HG03342 (cell line): ENCODE measurements at regions not wholly inside any gene's neighbourhood (a gene's known extent, or its start where the extent isn't known, plus 50 kb on each side); places are given as distances from the start of the nearest gene placed in this dataset.
"Not testable (repeated sequence)": the region's sequence is repeated elsewhere in the genome, so short reads cannot be mapped to it uniquely, and the experiment has no call there.

ENCODE experiments used
- ATAC-seq: cut with Tn5 transposase; IDR thresholded peaks from one replicate; pipeline ENCODE4 v1.9.1; 2021; ENCODE audit warnings: mild to moderate bottlenecking, moderate library complexity; ENCODE audit not compliant: unreplicated experiment

DNA sequence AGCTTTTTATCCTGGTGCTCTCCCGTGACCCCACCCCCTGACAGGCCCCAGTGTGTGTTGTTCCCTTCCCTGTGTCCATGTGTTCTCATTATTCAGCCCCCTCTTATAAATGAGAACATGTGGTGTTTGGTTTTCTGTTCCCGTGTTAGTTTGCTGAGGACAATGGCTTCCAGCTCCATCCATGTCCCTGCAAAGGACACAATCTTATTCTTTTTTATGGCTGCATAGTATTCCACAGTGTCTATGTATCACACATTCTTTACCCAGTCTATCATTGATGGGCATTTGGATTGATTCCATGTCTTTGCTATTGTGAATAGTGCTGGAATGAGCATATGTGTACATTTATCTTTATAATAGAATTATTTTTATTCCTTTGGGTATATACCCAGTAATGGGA is 360.5 kb downstream of the GATA3 start:
- ATAC-seq = not testable (repeated sequence)

DNA sequence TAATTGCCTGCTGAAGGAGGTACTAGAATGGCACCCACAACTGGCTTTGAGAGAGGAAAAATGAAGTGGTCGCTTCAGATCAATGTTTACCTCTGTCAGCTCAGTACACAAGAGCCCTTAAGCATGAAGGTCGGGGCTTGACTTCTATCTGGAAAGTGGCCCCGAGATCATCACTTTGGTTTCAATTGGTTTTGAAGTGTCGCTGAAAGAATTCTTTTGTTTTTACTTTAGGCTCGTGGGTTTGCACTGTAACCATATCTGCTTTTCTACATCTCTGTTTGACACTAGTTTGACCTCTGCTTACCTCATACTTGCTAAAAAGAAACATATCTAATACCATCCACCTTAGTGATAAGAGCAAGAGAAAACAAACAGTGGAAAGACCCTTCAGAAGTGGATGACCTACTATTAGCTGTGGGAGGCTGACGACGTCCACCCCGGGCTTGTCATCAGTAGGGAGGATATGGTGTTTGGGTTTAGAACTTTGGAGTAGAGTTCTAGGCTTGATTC is 361.8 kb downstream of the GATA3 start:
- ATAC-seq = peak; percentile 75

DNA sequence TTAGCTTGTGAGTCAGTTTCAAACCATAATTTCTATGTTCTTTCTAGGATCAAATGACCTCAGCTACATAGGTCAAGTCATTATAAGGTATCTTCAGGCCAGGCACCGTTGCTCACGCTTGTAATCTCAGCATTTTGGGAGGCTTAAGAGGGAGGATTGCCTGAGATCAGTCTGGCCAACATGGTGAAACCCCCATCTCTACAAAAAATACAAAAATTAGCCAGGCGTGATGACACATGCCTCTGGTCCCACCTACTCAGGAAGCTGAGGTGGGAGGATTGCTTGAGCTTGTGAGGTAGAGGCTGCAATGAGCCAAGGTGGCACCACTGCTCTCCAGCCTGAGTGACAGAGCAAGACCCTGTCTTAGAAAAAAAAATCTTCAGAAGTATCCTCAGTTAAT is 362.3 kb downstream of the GATA3 start:
- ATAC-seq = peak; percentile 30

DNA sequence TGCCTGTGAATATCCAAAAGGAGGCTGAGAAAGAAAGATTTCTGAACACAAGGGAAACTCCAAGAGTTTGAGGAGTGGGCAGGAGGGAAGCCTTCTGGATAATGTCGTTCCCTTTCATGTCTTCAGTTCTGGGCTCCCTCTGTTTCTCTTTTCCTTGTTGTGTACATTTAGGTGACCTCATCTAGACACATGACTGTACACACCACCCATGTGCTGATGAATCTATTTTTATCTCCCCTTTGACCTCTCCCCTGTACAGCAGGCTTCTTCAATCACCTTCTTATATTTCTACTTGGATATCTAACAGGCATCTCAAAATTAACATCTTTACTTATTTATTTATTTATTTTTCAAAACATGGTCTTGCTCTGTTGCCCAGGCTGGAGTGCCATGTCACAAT is 363.1 kb downstream of the GATA3 start:
- no peak for ATAC-seq

DNA sequence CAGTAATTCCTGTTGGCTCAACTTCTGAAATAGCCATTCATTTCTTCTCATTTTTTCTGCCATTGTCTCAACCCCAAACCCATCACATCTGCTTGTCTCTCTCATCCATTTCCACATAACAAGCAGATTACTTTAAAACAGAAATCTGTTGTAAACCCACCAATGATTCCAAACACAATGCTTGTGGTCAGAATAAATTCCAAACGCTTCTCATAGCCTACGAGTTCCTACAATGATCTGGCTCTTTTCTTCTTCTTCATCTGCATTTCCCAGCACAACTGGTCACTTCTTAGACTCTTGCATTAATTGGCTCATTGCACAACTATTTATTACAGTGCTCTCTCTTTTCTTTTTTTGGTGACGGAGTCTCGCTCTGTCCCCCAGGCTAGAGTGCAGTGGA is 364.1 kb downstream of the GATA3 start:
- ATAC-seq = no peak

DNA sequence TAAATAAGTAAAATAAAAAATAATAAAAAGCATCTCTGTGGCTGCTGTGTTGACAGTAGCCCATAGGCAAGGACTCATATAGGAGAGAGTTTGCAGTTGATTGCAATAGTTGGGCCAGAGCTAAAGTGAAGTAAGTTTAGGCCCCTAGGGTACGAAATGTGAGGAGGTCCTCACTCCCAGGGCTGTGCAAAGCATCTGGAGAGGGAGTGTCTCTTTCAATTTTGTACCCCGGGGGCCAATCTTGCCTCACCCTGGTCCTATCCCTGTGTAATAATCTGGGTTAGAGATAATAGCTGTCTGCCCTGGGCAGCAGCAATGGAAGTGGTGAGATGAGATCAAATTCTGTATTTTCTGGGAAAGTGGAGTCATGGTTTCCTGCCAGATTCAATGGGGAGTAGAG is 365.7 kb downstream of the GATA3 start:
- ATAC-seq = no peak

DNA sequence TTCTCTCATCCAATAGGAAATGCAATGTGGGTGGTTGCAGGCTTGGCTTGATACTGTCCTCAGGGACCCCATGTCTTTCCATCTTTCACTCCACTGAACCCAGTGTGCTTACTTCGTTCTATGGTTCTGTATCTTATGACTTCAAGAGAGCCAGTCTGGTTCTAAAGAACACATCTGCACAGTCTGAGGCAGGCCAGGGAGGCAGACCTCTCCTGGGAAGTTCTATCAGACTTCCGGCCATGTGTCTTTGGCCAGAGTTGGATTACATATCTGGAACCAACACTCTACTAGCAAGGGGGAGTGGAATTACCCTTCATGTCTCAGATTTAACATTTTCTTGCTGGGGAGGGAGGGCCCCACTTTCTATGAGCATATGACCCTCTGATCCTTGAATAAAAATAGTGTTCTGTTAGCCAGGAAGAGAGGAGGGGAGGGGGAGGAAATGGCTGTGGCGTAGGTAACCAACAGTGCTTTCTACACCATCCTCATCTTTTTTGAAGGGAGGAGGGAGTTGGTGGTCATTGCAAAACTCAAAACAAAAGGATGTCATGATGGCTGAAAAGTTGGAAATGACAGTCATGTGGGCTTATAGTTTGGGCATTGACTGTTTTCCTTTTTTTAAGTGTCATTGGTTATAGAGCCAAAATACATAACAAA is 370.2 kb downstream of the GATA3 start:
- no peak for ATAC-seq

DNA sequence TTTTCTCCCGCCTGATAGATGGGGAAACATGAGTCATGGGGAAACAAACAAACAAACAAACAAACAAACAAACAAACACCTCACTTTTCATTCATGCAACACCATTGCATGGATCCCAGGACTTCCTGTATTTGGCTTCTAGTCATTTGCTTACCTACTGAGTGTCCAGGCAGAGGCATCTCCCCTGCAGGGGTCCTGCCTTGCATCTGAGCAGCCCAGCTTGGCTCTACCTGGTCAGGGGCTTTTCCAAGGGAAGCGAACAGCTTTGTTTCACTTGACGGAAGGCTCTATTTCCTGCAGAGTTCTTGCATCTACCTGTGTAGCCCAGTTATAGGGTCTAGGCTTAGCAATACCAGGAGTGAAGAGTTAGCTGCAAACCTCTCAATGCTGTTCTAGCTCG is 374.2 kb downstream of the GATA3 start:
- no peak for ATAC-seq

DNA sequence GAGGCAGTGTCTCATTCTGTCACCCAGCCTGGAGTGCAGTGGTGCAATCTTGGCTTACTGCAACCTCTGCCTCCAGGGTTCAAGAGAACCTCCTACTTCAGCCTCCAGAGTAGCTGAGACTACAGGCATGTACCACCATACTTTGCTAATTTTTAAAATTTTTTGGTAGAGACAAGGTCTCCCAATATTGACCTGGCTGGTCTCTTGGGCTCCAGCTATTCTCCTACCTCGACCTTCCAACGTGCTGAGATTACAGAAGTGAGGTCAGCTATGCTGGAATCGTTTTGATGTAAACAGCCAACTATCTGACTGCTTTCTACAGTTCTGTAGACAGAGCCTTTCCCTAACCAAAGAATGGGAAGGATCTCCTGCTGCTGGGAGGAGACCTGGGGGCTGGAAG is 375.8 kb downstream of the GATA3 start:
- ATAC-seq = no peak

DNA sequence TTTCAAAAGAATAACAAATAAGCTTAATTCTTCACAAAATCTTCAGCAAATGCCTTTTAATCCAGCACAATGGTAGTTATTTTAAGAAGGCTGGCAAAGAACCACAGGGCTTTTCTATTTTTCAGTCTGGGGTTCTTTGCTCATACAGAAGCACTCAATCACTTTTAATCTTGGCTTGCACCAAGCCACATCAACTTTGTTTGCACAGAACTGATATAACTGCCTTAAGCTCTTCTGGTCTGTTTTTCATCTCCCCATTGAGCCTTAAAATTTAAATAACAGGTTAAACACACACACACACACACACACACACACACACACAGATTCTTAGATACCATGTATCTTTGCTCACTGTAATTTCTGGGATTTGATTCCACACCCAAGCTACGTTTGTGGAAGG is 377.0 kb downstream of the GATA3 start:
- ATAC-seq = no peak

DNA sequence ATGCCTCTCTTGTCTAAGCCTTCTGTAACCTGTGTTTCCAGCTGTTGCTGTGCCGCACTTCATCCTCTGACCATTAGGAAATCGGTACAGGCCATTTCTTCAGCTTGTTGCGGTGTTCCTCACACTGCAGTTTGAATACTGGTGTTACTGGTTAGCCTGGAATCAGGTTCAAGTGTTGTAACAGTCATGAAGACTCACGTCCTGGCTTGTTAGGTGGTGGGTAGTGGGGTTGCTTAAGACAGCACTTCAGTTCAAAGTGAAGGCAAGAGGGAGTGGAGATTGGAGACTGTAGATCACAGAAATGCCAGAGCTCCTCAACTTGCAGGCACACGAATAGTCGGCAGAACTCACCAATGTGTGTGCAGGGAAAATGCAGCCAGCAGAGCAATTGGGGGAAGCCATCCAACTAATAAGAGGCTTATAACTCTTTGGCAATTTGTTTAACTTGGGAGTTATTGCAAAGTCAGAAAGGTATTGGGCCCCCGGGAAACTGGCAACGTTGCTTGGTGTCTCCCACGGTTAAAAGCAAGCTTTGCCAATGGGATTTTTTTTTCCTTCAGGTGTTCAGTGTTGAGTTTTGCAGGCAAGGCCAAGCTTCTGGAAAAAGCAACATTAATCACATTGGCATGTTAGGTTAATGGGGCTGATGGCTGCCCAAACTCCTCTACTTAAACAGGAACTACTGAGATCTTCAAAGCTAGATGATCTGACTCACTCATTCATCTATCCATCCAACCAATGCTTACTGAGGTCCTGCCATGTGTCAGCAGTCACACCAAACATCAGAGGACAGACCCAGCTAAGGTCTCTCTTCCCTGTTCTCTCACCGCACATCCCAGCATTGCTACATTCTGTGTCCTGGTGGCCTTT is 380.9 kb downstream of the GATA3 start:
- ATAC-seq = no peak

DNA sequence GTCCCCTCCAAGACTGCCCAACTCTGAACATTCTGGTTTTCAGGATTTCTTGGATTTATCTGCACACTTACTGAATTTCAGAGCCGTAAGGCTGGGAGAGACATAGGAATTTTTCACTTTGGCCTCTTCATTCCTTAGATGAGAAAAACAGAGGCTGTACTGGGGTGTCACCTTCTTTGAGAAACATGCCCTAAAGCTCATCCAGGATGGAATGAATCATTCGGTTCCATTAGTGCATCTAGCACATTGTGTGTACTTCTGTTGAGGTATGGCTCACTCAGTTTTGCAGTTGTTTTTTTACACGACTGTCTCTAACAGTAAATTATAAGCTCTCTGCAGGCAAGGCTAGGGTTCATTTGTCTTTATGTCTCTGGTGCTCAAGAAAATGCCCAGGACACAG is 383.4 kb downstream of the GATA3 start:
- no peak for ATAC-seq

DNA sequence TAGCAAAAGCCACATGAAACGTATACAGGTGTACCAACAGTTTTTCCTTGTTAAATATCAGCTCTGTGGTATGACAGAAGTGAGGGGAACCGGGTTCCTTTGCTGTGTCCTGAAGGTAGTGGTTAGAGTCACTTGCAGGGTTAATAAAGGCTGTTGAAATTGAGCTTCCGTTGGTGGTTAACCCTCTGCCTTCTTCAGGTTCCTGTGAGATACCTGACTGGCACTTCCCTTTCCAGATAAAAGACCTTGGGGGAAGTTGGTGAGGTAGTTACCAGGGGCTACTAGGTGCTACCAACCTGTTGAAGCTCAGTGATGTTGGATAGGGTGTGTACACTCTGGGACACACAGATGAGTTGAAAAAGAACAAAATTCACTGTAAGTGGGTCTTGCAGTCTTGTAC is 384.1 kb downstream of the GATA3 start:
- no peak for ATAC-seq

DNA sequence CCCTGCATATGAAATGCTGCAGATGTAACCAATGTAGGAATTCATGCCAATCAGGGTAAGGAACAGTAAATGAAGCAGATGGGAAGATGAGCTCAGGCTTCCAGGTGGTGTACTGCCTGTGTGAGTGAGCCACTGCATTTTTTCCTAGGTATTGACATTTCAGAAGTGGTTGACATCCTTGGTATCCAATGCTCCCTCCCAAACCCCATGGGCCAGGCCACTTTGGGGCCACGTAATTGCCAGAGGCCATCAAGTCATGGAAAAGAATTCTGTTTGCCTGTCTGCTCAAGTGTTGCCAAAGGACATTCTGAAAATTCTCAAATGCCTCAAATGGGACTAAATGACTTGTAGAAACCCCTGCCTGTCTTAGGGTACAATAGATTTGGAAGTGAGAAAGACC is 384.6 kb downstream of the GATA3 start:
- ATAC-seq = no peak

DNA sequence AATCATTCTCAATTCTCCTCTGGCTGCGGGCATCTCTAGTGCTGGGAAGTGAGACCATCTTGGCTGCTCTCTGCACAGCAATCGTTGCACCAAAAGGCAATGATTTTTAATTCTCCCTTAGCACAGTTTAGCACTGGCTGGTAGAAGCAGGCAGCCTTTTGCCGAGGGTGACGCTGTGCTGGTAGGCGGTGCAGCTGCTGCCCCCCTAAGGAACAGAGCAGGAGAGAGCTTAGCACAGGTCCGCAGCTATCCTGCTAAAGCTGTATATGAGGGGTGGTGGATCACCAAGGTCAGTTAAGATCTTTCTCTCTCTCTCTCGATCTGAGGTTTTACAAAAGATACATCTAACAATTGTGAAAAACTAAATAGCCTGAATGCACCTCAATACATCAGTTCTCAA is 390.1 kb downstream of the GATA3 start:
- ATAC-seq = no peak

DNA sequence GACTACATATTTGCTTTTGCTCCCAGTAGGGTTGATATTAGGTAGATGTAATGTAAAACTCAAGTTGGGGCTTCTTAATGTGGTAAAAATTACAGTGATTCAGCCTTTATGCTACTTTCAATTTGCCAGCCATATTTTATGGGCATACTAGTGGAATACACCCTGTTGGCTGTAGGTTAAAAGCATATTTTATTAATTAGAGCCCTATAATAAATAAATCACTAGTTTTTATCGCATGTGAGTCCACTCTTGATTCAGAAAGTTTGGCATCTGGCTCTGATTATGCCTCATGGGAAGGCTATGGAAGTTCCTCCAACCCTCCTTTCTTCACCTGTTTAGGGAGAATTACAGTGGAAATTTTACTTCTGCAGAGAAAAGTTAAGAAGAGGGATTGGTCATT is 390.9 kb downstream of the GATA3 start:
- ATAC-seq = no peak

DNA sequence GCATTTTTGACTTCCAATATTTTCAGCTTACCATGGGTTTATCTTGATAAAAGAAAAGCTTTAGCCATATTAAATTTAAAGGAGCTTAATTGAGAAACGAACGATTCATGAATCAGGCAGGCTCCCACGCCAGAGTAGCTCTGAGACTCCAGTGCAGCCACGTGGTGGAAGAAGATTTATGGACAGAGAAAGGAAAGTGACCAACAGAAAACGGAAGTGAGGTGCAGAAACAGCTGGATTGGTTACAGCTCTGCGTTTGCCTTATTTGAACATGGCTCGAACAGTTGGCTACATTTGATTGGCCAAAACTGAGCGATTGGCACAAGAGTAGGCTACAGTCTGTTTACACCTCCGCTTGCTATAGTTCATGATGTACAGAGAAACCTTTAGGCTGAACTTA is 395.4 kb downstream of the GATA3 start:
- ATAC-seq = no peak

DNA sequence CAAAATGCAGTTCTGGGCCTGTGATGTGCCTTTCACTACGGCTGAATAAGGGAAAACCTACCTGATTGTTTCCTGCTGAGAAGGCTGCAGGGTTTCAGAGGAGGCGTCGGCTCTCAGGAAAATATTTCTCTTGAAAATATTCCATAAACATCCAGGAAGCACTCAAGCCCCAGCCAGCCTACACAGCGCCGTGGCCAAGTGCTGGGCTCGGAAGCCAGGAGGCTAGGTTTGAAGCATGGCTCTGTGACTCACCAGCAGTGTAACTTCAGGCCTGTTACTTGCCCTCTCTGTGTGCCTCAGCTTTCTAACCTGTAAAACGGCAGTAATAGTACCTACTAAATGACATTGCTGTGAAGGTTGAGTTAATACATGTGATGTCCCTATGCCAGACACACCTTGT is 399.1 kb downstream of the GATA3 start:
- no peak for ATAC-seq

DNA sequence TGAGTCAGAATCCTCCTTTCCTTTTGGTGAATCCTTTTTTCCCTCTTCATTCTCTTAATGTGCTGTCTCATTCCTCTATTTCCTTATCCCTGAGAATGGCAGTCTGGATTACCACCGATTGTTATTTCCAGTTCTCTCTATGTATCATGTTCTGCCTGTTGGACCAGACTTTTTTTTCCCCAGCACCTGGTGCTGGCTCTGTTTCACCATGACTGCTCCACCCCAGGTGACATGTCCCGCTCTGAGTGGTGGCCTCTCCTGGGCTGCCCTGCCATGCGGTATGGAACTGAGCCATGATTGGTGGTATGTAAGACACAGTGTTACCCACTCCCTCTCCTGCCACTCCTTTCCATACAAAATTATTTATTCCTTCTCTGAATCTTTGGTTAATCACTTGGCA is 399.9 kb downstream of the GATA3 start:
- no peak for ATAC-seq

DNA sequence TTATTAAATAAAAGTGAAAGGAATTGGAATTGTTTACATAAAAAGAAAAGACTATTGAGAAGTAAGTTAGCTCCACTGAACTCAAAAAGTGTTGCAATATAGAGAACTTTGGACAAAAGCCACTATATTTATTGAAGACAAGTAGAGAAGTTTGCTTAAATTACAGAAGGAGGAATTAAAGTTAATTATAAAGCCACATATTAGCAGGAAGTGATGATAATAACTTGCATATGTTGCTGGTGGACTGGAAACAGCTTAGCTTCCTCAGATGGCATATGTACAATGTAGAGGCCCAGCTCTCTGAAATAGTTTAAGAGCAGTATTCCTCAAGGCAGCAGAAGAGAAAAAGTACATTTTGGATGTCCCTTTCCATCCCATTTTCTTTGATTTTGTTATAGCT is 400.7 kb downstream of the GATA3 start:
- no peak for ATAC-seq

DNA sequence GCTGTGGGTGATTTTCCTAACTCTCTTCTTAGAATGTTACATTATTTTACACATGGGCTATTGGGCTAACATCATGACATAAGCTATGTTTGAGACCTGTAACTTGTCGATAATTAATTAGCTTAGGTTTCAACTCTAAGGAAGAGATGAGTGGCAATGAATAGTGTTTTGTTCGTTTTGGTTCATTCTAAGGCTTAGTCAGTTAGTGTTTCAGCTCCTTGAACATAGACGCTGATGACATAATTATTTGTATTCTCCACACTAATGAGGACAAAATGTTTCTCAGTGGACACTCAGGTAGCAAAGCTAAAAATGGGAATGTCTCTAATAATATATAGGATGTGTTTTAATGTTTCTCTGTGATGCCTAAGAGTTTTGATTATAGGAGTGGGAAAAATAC is 401.9 kb downstream of the GATA3 start:
- ATAC-seq = no peak

DNA sequence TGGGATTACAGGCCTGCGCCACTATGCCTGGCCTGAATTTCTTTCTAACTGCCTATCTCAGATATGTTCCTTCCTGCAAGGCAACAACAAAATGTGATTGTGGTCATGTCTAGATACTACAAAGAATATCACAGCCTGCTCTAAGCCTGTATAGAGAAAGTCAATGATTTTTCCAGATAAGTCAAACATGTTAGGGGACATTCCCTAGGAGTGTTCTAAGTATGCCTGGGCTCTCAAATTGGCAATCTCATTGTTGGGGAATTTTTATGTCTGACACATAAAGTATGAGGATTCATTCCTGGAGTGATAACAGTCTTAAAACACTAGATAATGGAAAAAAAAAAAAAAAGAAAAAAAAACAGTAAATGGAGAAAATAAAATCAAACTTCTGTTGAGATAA is 406.1 kb downstream of the GATA3 start:
- no peak for ATAC-seq
